Panc1 (cell line): ENCODE measurements at regions not wholly inside any gene's neighbourhood (a gene's known extent, or its start where the extent isn't known, plus 50 kb on each side); places are given as distances from the start of the nearest gene placed in this dataset.
A peak's percentile ranks its signal among the peaks of the same experiment; 100 is the strongest.

Source experiments
- ATAC-seq: fragments of 200-7000 bp; cut with Tn5 transposase; 2 replicates; pipeline ENCODE4 v1.9.1; 2020; ENCODE audit warnings: mild to moderate bottlenecking, moderate library complexity
- BruUV-seq: library from RNA; stranded (reverse); fragments of 400-500 nt; replicated peaks from 2 replicates; lab custom pipeline; 2021; lab: Mats Ljungman, UMichigan
- CTCF ChIA-PET: fragments of 300-600 bp; sonication (Branson Sonifier 250); formaldehyde crosslinking; loops from one replicate; lab custom pipeline; 2022; ENCODE audit warnings: antibody characterized with exemption; lab: Charles Lee
- POLR2A ChIA-PET: fragments of 300-600 bp; sonication (Branson Sonifier 250); formaldehyde crosslinking; loops from one replicate; lab custom pipeline; 2022; ENCODE audit warnings: antibody characterized with exemption; lab: Charles Lee
- DNase-seq: peaks from one replicate; pipeline ENCODE4 v3.0.0-alpha.2; 2010; ENCODE audit warnings: low read depth, low spot score
- H3K27ac ChIP-seq: 2 replicates; pipeline ENCODE4 v1.5.1; 2011; ENCODE audit warnings: mild to moderate bottlenecking, low read length, inconsistent platforms
- H3K27me3 ChIP-seq: fragments of 200-500 bp; sonication (Bioruptor generic); 2 replicates; pipeline ENCODE4 v1.6.0; 2014; ENCODE audit warnings: low read length, inconsistent platforms; ENCODE audit not compliant: control insufficient read depth, insufficient read depth
- H3K36me3 ChIP-seq: fragments of 200-500 bp; sonication (Bioruptor generic); 2 replicates; pipeline ENCODE4 v1.5.1; 2014; ENCODE audit warnings: inconsistent platforms, mild to moderate bottlenecking, low read length, moderate library complexity; ENCODE audit not compliant: control insufficient read depth, insufficient read depth
- H3K4me1 ChIP-seq: 2 replicates; pipeline ENCODE4 v1.5.1; 2011; ENCODE audit warnings: inconsistent platforms, mild to moderate bottlenecking, low read length, moderate library complexity; ENCODE audit not compliant: control insufficient read depth, insufficient read depth
- H3K4me3 ChIP-seq, 2 experiments: 2 replicates each; pipeline ENCODE4 v1.5.1; 2011 to 2012; ENCODE audit warnings: low read depth in 2 of 2, low read length in 2 of 2, mild to moderate bottlenecking in 2 of 2, inconsistent platforms in 1 of 2, moderate library complexity in 1 of 2
- H3K9me3 ChIP-seq: fragments of 200-500 bp; sonication (Bioruptor generic); 2 replicates; pipeline ENCODE4 v1.5.1; 2014; ENCODE audit warnings: low read depth, mild to moderate bottlenecking, inconsistent platforms, low read length, moderate library complexity; ENCODE audit not compliant: control insufficient read depth, insufficient read depth
- CTCF ChIP-seq: fragments of 450-650 bp; IDR thresholded peaks from 2 replicates; pipeline ENCODE4 v1.5.1; 2017; ENCODE audit warnings: mild to moderate bottlenecking
- POLR2AphosphoS5 ChIP-seq: IDR thresholded peaks from 2 replicates; pipeline ENCODE4 v1.6.1; 2012; ENCODE audit warnings: mild to moderate bottlenecking, low read depth, low read length, moderate library complexity
- SIN3A ChIP-seq: IDR thresholded peaks from 2 replicates; pipeline ENCODE4 v1.6.1; 2012; ENCODE audit warnings: low read depth, mild to moderate bottlenecking, low read length, moderate library complexity, borderline replicate concordance; ENCODE audit not compliant: insufficient read depth
- TCF7L2 ChIP-seq: IDR thresholded peaks from 2 replicates; pipeline ENCODE4 v1.6.1; 2011; ENCODE audit warnings: mild to moderate bottlenecking, low read depth, low read length, inconsistent platforms
- in situ Hi-C: cut with HindIII; loops from 2 replicates; pipeline ENCODE4 v1.10.0; 2016; ENCODE audit warnings: low sequenced_read_pairs, low pct_unique_long_range_greater_than_20kb
- intact Hi-C: fragments of 100-400 bp; cut with micrococcal nuclease; formaldehyde crosslinking; loops from one replicate; pipeline ENCODE4 v1.10.0; 2022; ENCODE audit not compliant: unreplicated experiment
- TF ChIP-seq, protein P1 (sequence below), 2 experiments: IDR thresholded peaks; 2 replicates each; pipeline ENCODE4 v1.6.1; 2011 to 2012; ENCODE audit warnings: low read depth in 2 of 2, control low read depth in 1 of 2, low read length in 1 of 2, mild to moderate bottlenecking in 1 of 2, moderate library complexity in 1 of 2; ENCODE audit not compliant: insufficient read depth in 1 of 2

GRCh38 chr21:43334214-43334958, 92.5 kb downstream of the SIK1 start:
- DNase-seq (no peak), ATAC-seq (no peak)
- TF ChIP-seq CTCF (no peak), POLR2AphosphoS5 (no peak)
- intact Hi-C loops = no loop called here
- BruUV-seq = no TSS peak
- H3K4me3 ChIP-seq = no peak overlapping the region
- peak overlapping the region; percentile 63; the same call in 1 of the 2 replicates for H3K27ac ChIP-seq
- peaks cover 18% of the 10 kb centered on the region for H3K4me1 ChIP-seq
- ChIA-PET POLR2A (no interaction called here), CTCF (interaction anchor here (0.6 kb wide), 1 partner anchor 306 kb away, joined by 4 read pairs; no protein-coding TSS in a partner anchor)
- no peaks in the 10 kb centered on the region for H3K36me3 ChIP-seq
- no peaks in the 10 kb centered on the region for H3K9me3 ChIP-seq
- H3K27me3 ChIP-seq = no peaks in the 10 kb centered on the region
- in situ Hi-C loops = no loop called here

GRCh38 chr21:43333298-43334062, 93.5 kb downstream of the SIK1 start:
- in situ Hi-C loops (no loop called here), intact Hi-C loops (no loop called here)
- no TSS peak for BruUV-seq
- POLR2A ChIA-PET = interaction anchor here (0.6 kb wide), 1 partner anchor 354 kb away, joined by 7 read pairs; no protein-coding TSS in a partner anchor
- Histone ChIP-seq H3K4me1 (peaks cover 18% of the 10 kb centered on the region), H3K27me3 (no peaks in the 10 kb centered on the region), H3K9me3 (no peaks in the 10 kb centered on the region), H3K27ac (peak overlapping the region; percentile 76), H3K36me3 (no peaks in the 10 kb centered on the region), H3K4me3 (peak overlapping the region in 1 of 2 experiments; percentile 26; a peak in 2 of 4 replicates)
- TF ChIP-seq, protein P1, sequence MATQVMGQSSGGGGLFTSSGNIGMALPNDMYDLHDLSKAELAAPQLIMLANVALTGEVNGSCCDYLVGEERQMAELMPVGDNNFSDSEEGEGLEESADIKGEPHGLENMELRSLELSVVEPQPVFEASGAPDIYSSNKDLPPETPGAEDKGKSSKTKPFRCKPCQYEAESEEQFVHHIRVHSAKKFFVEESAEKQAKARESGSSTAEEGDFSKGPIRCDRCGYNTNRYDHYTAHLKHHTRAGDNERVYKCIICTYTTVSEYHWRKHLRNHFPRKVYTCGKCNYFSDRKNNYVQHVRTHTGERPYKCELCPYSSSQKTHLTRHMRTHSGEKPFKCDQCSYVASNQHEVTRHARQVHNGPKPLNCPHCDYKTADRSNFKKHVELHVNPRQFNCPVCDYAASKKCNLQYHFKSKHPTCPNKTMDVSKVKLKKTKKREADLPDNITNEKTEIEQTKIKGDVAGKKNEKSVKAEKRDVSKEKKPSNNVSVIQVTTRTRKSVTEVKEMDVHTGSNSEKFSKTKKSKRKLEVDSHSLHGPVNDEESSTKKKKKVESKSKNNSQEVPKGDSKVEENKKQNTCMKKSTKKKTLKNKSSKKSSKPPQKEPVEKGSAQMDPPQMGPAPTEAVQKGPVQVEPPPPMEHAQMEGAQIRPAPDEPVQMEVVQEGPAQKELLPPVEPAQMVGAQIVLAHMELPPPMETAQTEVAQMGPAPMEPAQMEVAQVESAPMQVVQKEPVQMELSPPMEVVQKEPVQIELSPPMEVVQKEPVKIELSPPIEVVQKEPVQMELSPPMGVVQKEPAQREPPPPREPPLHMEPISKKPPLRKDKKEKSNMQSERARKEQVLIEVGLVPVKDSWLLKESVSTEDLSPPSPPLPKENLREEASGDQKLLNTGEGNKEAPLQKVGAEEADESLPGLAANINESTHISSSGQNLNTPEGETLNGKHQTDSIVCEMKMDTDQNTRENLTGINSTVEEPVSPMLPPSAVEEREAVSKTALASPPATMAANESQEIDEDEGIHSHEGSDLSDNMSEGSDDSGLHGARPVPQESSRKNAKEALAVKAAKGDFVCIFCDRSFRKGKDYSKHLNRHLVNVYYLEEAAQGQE (IDR thresholded peaks at IDR 0.05; ENCODE audit: insufficient read depth in 1 of 2, low read depth in 2 of 2, low read length in 1 of 2) = no peak
- no peak for DNase-seq
- peak; percentile 89 for ATAC-seq
- CTCF ChIA-PET = interaction anchor here (0.6 kb wide), 1 partner anchor 307 kb away, joined by 4 read pairs; no protein-coding TSS in a partner anchor

DNA sequence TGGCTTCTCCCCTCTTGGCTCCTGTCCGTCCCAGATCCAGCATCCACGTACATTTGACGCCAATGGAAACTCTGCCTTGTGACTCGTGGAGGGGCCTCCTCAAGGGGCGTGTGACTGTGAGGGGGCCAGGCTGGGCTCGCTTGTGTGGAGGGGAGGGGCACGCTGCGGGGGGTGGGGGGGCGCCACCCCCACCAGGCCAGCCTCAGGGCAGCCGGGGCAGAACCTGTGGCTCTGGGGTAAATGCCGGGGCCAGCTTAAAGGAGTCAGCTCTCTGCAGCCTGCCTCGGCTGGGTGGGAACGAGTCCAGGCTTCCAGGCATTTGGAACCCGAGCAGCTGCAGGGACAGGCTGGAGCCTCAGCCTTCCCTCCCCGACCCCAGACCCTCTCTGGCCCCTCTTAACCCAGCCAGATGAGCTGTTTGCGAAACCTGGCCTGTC, 94.1 kb downstream of the SIK1 start:
- CTCF ChIA-PET = no interaction called here
- in situ Hi-C loops = no loop called here
- ATAC-seq = peak; percentile 66

More for the DNA sequence above, 94.1 kb downstream of the SIK1 start:
- H3K36me3 ChIP-seq = no peaks in the 10 kb centered on the region
- TF ChIP-seq, protein P1 (IDR thresholded peaks at IDR 0.05; ENCODE audit: insufficient read depth in 1 of 2, low read depth in 2 of 2, low read length in 1 of 2) = no peak
- TF ChIP-seq CTCF (no peak), TCF7L2 (no peak), POLR2AphosphoS5 (no peak), SIN3A (no peak)
- POLR2A ChIA-PET = interaction anchor here (0.6 kb wide), 1 partner anchor 354 kb away, joined by 7 read pairs; no protein-coding TSS in a partner anchor
- H3K4me1 ChIP-seq = peaks cover 18% of the 10 kb centered on the region
- no peak for DNase-seq
- H3K9me3 ChIP-seq = no peaks in the 10 kb centered on the region
- peak overlapping the region; percentile 76 for H3K27ac ChIP-seq
- intact Hi-C loops = no loop called here
- peak overlapping the region in 1 of 2 experiments; percentile 26; a peak in 2 of 4 replicates for H3K4me3 ChIP-seq
- no TSS peak for BruUV-seq
- H3K27me3 ChIP-seq = no peaks in the 10 kb centered on the region
